ENCODE measurements at regions not wholly inside any gene's neighbourhood (a gene's known extent, or its start where the extent isn't known, plus 50 kb on each side); places are given as distances from the start of the nearest gene placed in this dataset.

GRCh38 chr4:157550028-157550427, 329.5 kb downstream of the GRIA2 start:
- FAIRE-seq: no peak
- no peak for DNase-seq (ENCODE audit: insufficient read length, low spot score)
- TF ChIP-seq, protein P1, sequence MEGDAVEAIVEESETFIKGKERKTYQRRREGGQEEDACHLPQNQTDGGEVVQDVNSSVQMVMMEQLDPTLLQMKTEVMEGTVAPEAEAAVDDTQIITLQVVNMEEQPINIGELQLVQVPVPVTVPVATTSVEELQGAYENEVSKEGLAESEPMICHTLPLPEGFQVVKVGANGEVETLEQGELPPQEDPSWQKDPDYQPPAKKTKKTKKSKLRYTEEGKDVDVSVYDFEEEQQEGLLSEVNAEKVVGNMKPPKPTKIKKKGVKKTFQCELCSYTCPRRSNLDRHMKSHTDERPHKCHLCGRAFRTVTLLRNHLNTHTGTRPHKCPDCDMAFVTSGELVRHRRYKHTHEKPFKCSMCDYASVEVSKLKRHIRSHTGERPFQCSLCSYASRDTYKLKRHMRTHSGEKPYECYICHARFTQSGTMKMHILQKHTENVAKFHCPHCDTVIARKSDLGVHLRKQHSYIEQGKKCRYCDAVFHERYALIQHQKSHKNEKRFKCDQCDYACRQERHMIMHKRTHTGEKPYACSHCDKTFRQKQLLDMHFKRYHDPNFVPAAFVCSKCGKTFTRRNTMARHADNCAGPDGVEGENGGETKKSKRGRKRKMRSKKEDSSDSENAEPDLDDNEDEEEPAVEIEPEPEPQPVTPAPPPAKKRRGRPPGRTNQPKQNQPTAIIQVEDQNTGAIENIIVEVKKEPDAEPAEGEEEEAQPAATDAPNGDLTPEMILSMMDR (IDR thresholded peaks at IDR 0.05; ENCODE audit: insufficient read depth, missing control alignments): no peak

DNA sequence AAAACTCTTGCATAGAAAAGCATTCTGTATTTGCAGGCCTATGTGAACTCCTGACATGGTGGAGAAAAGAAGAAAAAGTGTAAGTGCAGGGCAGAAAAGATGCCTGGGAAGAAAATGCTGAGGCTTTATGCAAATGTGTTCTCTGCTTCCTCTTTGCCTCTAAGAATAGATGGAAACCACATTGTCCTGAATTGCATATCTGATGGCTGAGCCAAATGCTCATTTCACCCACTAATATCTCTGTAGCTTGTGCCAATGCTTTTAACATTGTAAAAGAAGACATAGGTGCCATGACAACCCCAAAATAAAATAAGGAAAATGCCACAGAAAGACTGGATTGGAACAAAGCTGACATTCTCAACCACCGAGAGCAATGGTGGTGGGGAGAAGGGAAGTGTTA, 307.4 kb downstream of the GRIA2 start:
- no peak for DNase-seq (ENCODE audit: insufficient read length, low spot score)

GRCh38 chr4:157521906-157522305, 301.4 kb downstream of the GRIA2 start:
- TF ChIP-seq, protein P1 (IDR thresholded peaks at IDR 0.05; ENCODE audit: insufficient read depth, missing control alignments): no peak
- FAIRE-seq (no peak), DNase-seq (ENCODE audit: insufficient read length, low spot score) (no peak)

More for the DNA sequence above, 307.4 kb downstream of the GRIA2 start:
- TF ChIP-seq, protein P1 (IDR thresholded peaks at IDR 0.05; ENCODE audit: insufficient read depth, missing control alignments): no peak
- FAIRE-seq: no peak

DNA sequence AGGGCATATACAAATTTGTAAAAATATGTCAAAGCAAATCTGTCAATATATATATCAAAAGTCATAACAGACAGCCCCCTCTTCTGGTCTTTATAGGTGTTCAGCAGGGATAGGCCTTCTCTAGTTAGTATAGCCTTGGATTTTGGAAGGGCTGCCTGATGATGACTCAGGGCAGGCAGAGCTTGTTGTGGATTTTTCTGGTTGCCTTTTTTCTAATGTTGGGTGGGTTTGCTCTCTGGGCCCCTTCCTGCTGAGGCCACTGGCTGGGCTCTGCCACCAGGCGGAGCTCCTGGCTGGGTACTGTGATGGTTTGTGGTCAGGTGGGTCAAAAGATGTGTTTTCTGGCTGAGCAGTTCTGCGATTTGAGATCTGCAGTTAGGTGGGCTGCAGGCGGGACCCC, 294.2 kb downstream of the GRIA2 start:
- TF ChIP-seq, protein P1 (IDR thresholded peaks at IDR 0.05; ENCODE audit: insufficient read depth, missing control alignments): peak; percentile 15
- DNase-seq (ENCODE audit: insufficient read length, low spot score): no peak

DNA sequence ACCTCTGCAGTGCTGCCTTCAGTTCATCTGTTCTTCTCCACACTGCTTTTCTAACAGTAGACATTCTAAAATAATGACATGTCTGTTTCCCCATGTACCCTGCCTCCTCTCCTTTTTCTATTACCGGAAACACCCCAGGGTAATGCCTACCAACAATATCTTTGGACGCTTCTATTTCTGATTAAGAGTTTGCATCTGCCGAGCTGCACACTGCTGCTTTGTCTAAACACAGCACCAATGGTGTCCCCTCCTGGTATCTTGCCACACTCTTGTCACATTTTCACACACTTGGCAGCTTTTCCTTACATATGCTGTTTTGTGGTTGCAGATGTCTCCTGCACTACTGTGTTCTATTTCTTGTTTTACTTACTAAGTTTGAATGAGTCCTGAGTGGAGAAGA, 288.8 kb downstream of the GRIA2 start:
- TF ChIP-seq, protein P1 (IDR thresholded peaks at IDR 0.05; ENCODE audit: insufficient read depth, missing control alignments): no peak
- FAIRE-seq (no peak), DNase-seq (ENCODE audit: insufficient read length, low spot score) (no peak)

More for the DNA sequence above, 294.2 kb downstream of the GRIA2 start:
- no peak for FAIRE-seq

DNA sequence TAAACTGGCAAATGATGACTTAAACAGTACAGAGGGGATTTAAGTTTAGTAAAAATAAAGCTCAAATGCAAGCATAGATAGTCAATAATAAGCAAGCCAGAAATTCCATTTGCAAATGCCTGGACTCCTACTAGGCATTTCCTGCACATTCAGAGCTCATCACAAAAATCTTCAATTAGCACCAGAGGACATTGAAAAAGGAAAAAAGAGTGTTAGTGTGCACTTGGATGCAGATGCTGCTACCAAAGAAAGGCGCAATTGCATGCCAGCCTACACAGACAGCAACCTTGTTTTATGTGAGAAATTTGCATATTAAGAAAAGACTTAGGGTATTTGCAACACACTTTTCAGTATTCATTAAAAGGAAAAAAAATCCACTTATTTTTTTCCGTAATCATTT, 282.1 kb downstream of the GRIA2 start:
- TF ChIP-seq, protein P1 (IDR thresholded peaks at IDR 0.05; ENCODE audit: insufficient read depth, missing control alignments): no peak
- FAIRE-seq (no peak), DNase-seq (ENCODE audit: insufficient read length, low spot score) (no peak)

GRCh38 chr4:157459785-157460184, 239.3 kb downstream of the GRIA2 start:
- FAIRE-seq (no peak), DNase-seq (ENCODE audit: insufficient read length, low spot score) (no peak)
- TF ChIP-seq, protein P1 (IDR thresholded peaks at IDR 0.05; ENCODE audit: insufficient read depth, missing control alignments): no peak
